ENCODE measurements at regions not wholly inside any gene's neighbourhood (a gene's known extent, or its start where the extent isn't known, plus 50 kb on each side); places are given as distances from the start of the nearest gene placed in this dataset.
A peak's percentile ranks its signal among the peaks of the same experiment; 100 is the strongest.
"Not testable (repeated sequence)": the region's sequence is repeated elsewhere in the genome, so short reads cannot be mapped to it uniquely, and the experiment has no call there.

- intact Hi-C loops (cut with DNase I; ENCODE audit: low total_unique reads): no loop called here
- Histone ChIP-seq H3K36me3 (no peaks in the 10 kb centered on the region), H3K27me3 (no peaks in the 10 kb centered on the region), H3K9me3 (no peaks in the 10 kb centered on the region), H3K4me3 (no peak overlapping the region), H3K27ac (no peak overlapping the region), H3K4me1 (no peaks in the 10 kb centered on the region)
- ATAC-seq (peak in 1 of 2 donors; percentile 30), DNase-seq (no peak)
- in situ Hi-C loops (cut with MboI; ENCODE audit: low sequenced_read_pairs in 4 of 4): loop anchor here in 1 of 4 donors (25.0 kb wide), 2 partner anchors 98 to 323 kb away; no protein-coding TSS in a partner anchor
- no peak for TF ChIP-seq CTCF (IDR thresholded peaks at IDR 0.05 in 4 of 5, conservative IDR thresholded peaks at IDR 0.05 in 1 of 5)
- TF ChIP-seq POLR2A (IDR thresholded peaks at IDR 0.05): no peak
Observed at GRCh38 chr4:53889326-53890055, 174.9 kb downstream of the CHIC2 start.

- Histone ChIP-seq H3K4me1 (no peaks in the 10 kb centered on the region), H3K36me3 (no peaks in the 10 kb centered on the region), H3K4me3 (no peak overlapping the region), H3K9me3 (no peaks in the 10 kb centered on the region), H3K27ac (no peak overlapping the region), H3K27me3 (no peaks in the 10 kb centered on the region)
- intact Hi-C loops (cut with DNase I; ENCODE audit: low total_unique reads): no loop called here
- in situ Hi-C loops (cut with MboI; ENCODE audit: low sequenced_read_pairs in 4 of 4): loop anchor here in 1 of 4 donors (25.0 kb wide), 2 partner anchors 101 to 326 kb away; no protein-coding TSS in a partner anchor
- no peak for TF ChIP-seq CTCF (IDR thresholded peaks at IDR 0.05 in 4 of 5, conservative IDR thresholded peaks at IDR 0.05 in 1 of 5)
- no peak for ATAC-seq
- no peak for DNase-seq
Observed at GRCh38 chr4:53886090-53886489, 178.3 kb downstream of the CHIC2 start.

- TF ChIP-seq CTCF (IDR thresholded peaks at IDR 0.05 in 4 of 5, conservative IDR thresholded peaks at IDR 0.05 in 1 of 5) (no peak), POLR2A (IDR thresholded peaks at IDR 0.05) (no peak)
- no peak overlapping the region for H3K4me3 ChIP-seq
- DNase-seq (peak in 1 of 2 donors; percentile 19), ATAC-seq (no peak)
- no peaks in the 10 kb centered on the region for H3K27me3 ChIP-seq
- no peaks in the 10 kb centered on the region for H3K4me1 ChIP-seq
- no peaks in the 10 kb centered on the region for H3K9me3 ChIP-seq
- in situ Hi-C loops (cut with MboI; ENCODE audit: low sequenced_read_pairs in 4 of 4): loop anchor here in 1 of 4 donors (25.0 kb wide), 2 partner anchors 102 to 327 kb away; no protein-coding TSS in a partner anchor
- intact Hi-C loops (cut with DNase I; ENCODE audit: low total_unique reads): no loop called here
- no peak overlapping the region for H3K27ac ChIP-seq
- H3K36me3 ChIP-seq: no peaks in the 10 kb centered on the region
Observed at GRCh38 chr4:53885668-53886067, 178.7 kb downstream of the CHIC2 start.

GRCh38 chr4:53877096-53877495, 187.3 kb downstream of the CHIC2 start:
- in situ Hi-C loops (cut with MboI; ENCODE audit: low sequenced_read_pairs in 4 of 4): loop anchor here in 1 of 4 donors (25.0 kb wide), 2 partner anchors 110 to 335 kb away; no protein-coding TSS in a partner anchor

GRCh38 chr4:53866055-53866454, 198.3 kb downstream of the CHIC2 start:
- Histone ChIP-seq H3K27me3 (no peaks in the 10 kb centered on the region), H3K4me1 (no peaks in the 10 kb centered on the region), H3K36me3 (no peaks in the 10 kb centered on the region), H3K27ac (no peak overlapping the region), H3K9me3 (no peaks in the 10 kb centered on the region), H3K4me3 (no peak overlapping the region)
- intact Hi-C loops (cut with DNase I; ENCODE audit: low total_unique reads): no loop called here
- DNase-seq (no peak), ATAC-seq (no peak)
- in situ Hi-C loops (cut with MboI; ENCODE audit: low sequenced_read_pairs in 4 of 4): no loop called here
- TF ChIP-seq POLR2A (IDR thresholded peaks at IDR 0.05) (no peak), CTCF (IDR thresholded peaks at IDR 0.05 in 4 of 5, conservative IDR thresholded peaks at IDR 0.05 in 1 of 5) (no peak)

More at GRCh38 chr4:53877096-53877495, 187.3 kb downstream of the CHIC2 start:
- H3K27ac ChIP-seq; ATAC-seq; H3K27me3 ChIP-seq; H3K36me3 ChIP-seq; DNase-seq; H3K9me3 ChIP-seq; H3K4me3 ChIP-seq; H3K4me1 ChIP-seq; intact Hi-C loops (cut with DNase I; ENCODE audit: low total_unique reads): not testable (repeated sequence)

Measured in gastrocnemius medialis (tissue), 4 donors.